Caco-2 (cell line): ENCODE measurements at regions not wholly inside any gene's neighbourhood (a gene's known extent, or its start where the extent isn't known, plus 50 kb on each side); places are given as distances from the start of the nearest gene placed in this dataset.

ENCODE experiments used
- BruUV-seq: library from RNA; stranded (reverse); fragments of 400-500 nt; replicated peaks from 2 replicates; lab custom pipeline; 2021; lab: Mats Ljungman, UMichigan
- CTCF ChIA-PET: fragments of 300-600 bp; sonication (Branson Sonifier 250); formaldehyde crosslinking; loops from one replicate; lab custom pipeline; 2022; ENCODE audit warnings: antibody characterized with exemption; lab: Charles Lee
- POLR2A ChIA-PET: fragments of 300-600 bp; sonication (Branson Sonifier 250); formaldehyde crosslinking; loops from one replicate; lab custom pipeline; 2022; ENCODE audit warnings: antibody characterized with exemption; lab: Charles Lee
- DNase-seq, 2 experiments: peaks; one replicate each; pipeline versions ENCODE4 v3.0.0 to v3.0.0-alpha.2; 2020 to 2022
- H3K27me3 ChIP-seq: replicated peaks from 2 replicates; pipeline ENCODE4 v1.6.0; 2011; ENCODE audit warnings: low read length; ENCODE audit not compliant: control insufficient read depth, insufficient read depth
- H3K36me3 ChIP-seq: 2 replicates; pipeline ENCODE4 v1.5.1; 2011; ENCODE audit warnings: low read length; ENCODE audit not compliant: control insufficient read depth, insufficient read depth
- H3K4me1 ChIP-seq: fragments of 250-450 bp; sonication (Bioruptor Pico); 2 replicates; pipeline ENCODE4 v1.5.1; 2020; ENCODE audit warnings: mild to moderate bottlenecking
- H3K4me3 ChIP-seq: 2 replicates; pipeline ENCODE4 v1.5.1; 2011; ENCODE audit warnings: low read depth, mild to moderate bottlenecking, control low read depth, low read length
- H3K9me3 ChIP-seq: fragments of 250-450 bp; sonication (Bioruptor Pico); 2 replicates; pipeline ENCODE4 v1.5.1; 2020; ENCODE audit warnings: mild to moderate bottlenecking, moderate library complexity
- H3K27ac Mint-ChIP-seq: one replicate; pipeline ENCODE4 v1.8.0; 2022; ENCODE audit warnings: mixed read lengths; ENCODE audit not compliant: unreplicated experiment
- H3K27me3 Mint-ChIP-seq: one replicate; pipeline ENCODE4 v1.8.0; 2022; ENCODE audit warnings: mixed read lengths; ENCODE audit not compliant: insufficient read depth, unreplicated experiment
- H3K36me3 Mint-ChIP-seq: one replicate; pipeline ENCODE4 v1.8.0; 2022; ENCODE audit warnings: mild to moderate bottlenecking, mixed read lengths; ENCODE audit not compliant: insufficient read depth, unreplicated experiment
- H3K4me1 Mint-ChIP-seq: one replicate; pipeline ENCODE4 v1.8.0; 2022; ENCODE audit warnings: low read depth, mixed read lengths; ENCODE audit not compliant: unreplicated experiment
- H3K4me3 Mint-ChIP-seq: one replicate; pipeline ENCODE4 v1.8.0; 2022; ENCODE audit warnings: mild to moderate bottlenecking, moderate library complexity, mixed read lengths; ENCODE audit not compliant: unreplicated experiment
- H3K9me3 Mint-ChIP-seq: one replicate; pipeline ENCODE4 v1.8.0; 2022; ENCODE audit warnings: mixed read lengths; ENCODE audit not compliant: unreplicated experiment
- intact Hi-C: fragments of 100-400 bp; cut with micrococcal nuclease; formaldehyde crosslinking; loops from one replicate; pipeline ENCODE4 v1.10.0; 2022; ENCODE audit not compliant: unreplicated experiment
- TF ChIP-seq, protein P1 (sequence below), 2 experiments: fragments of 200-600 bp in 1 of 2; IDR thresholded peaks; 1 replicate in 1 of 2; 2 replicates in 1 of 2; pipeline versions ENCODE4 v1.5.1 to v1.8.0; 2011 to 2022; ENCODE audit warnings: antibody characterized with exemption in 1 of 2, control low read depth in 1 of 2, inconsistent platforms in 1 of 2, low read depth in 1 of 2, low read length in 1 of 2, mild to moderate bottlenecking in 1 of 2, moderate library complexity in 1 of 2; ENCODE audit not compliant: insufficient read depth in 1 of 2, severe bottlenecking in 1 of 2, unreplicated experiment in 1 of 2

DNA sequence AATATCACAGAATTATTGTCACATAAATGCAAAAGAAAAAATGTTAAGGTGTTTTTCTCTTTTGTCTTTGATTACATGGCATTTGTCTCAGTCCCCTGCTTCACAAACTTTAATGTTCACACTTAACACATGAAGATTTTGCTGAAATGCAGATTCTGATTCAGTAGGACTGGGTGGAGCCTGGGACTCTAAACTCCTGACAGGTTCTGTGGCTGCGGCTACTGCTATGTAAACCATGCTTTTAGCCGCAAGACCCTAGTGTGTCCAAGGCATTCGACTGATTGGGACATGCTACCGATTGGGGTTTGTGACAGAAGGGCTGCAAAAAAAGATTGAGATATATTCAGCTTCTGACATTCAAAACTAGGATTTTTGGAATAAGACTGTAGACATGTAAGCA lies 72.6 kb upstream of the SLC35F4 start:
- TF ChIP-seq, protein P1, sequence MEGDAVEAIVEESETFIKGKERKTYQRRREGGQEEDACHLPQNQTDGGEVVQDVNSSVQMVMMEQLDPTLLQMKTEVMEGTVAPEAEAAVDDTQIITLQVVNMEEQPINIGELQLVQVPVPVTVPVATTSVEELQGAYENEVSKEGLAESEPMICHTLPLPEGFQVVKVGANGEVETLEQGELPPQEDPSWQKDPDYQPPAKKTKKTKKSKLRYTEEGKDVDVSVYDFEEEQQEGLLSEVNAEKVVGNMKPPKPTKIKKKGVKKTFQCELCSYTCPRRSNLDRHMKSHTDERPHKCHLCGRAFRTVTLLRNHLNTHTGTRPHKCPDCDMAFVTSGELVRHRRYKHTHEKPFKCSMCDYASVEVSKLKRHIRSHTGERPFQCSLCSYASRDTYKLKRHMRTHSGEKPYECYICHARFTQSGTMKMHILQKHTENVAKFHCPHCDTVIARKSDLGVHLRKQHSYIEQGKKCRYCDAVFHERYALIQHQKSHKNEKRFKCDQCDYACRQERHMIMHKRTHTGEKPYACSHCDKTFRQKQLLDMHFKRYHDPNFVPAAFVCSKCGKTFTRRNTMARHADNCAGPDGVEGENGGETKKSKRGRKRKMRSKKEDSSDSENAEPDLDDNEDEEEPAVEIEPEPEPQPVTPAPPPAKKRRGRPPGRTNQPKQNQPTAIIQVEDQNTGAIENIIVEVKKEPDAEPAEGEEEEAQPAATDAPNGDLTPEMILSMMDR (IDR thresholded peaks at IDR 0.05; ENCODE audit: insufficient read depth in 1 of 2, low read depth in 1 of 2, low read length in 1 of 2, severe bottlenecking in 1 of 2, unreplicated experiment in 1 of 2): no peak
- no peaks in the 10 kb centered on the region for H3K9me3 ChIP-seq
- intact Hi-C loops: no loop called here
- Mint-ChIP-seq H3K9me3 (no peaks in the 10 kb centered on the region), H3K4me3 (no peak overlapping the region), H3K27me3 (peaks cover 18% of the 10 kb centered on the region), H3K4me1 (no peaks in the 10 kb centered on the region), H3K27ac (no peak overlapping the region), H3K36me3 (no peaks in the 10 kb centered on the region)
- no peak for DNase-seq
- ChIA-PET CTCF (no interaction called here), POLR2A (no interaction called here)
- BruUV-seq: no TSS peak
- no peak overlapping the region for H3K4me3 ChIP-seq
- no peaks in the 10 kb centered on the region; the same call in 1 of the 2 replicates for H3K27me3 ChIP-seq
- H3K4me1 ChIP-seq: no peaks in the 10 kb centered on the region
- H3K36me3 ChIP-seq: no peaks in the 10 kb centered on the region

DNA sequence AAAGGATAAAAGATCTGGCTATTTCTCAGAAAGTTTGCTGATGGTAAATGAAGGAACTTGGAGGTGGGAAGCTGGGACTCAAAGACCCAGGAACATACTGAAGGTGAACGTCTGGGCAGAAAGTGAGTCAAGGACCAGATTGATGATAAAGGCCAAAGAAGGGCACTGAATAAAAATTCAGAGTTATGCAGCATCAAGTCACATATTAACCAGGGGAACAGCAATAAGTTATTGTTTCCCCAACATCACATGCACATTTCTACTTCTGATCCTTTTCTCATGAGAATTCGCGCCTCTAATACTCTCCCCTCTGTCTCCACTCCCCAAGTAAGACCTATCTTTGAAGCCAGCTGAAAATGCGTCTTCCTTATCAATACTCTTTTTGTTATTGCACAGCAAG lies 71.8 kb upstream of the SLC35F4 start:
- no peak overlapping the region for H3K27ac Mint-ChIP-seq
- H3K9me3 Mint-ChIP-seq: no peaks in the 10 kb centered on the region
- no peak for DNase-seq
- TF ChIP-seq, protein P1 (IDR thresholded peaks at IDR 0.05; ENCODE audit: insufficient read depth in 1 of 2, low read depth in 1 of 2, low read length in 1 of 2, severe bottlenecking in 1 of 2, unreplicated experiment in 1 of 2): no peak
- Histone ChIP-seq H3K4me3 (no peak overlapping the region), H3K27me3 (no peaks in the 10 kb centered on the region; the same call in 1 of the 2 replicates), H3K4me1 (no peaks in the 10 kb centered on the region), H3K9me3 (no peaks in the 10 kb centered on the region), H3K36me3 (no peaks in the 10 kb centered on the region)
- no peaks in the 10 kb centered on the region for H3K36me3 Mint-ChIP-seq
- POLR2A ChIA-PET: no interaction called here
- BruUV-seq: no TSS peak
- peaks cover 17% of the 10 kb centered on the region for H3K27me3 Mint-ChIP-seq
- H3K4me1 Mint-ChIP-seq: no peaks in the 10 kb centered on the region
- CTCF ChIA-PET: no interaction called here
- H3K4me3 Mint-ChIP-seq: no peak overlapping the region
- intact Hi-C loops: no loop called here

DNA sequence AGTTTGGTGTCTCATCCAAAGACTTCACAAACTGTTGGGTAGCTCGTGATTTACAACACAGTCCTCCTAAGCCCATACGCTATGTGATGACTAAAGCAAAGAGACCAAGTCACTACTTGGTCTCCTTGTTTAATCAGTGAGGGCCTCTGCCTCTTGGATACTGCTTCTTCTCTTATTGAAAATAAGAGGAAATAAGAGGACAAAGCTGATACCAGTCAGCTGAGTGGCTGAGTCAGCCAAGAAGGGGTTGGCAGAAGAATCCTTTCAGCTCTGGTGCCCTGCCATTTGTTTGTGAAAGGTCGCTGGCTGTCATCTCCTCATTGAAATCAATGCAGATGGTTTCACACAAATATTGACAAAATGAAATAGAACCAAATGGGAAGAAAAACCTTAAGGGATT lies 67.5 kb upstream of the SLC35F4 start:
- H3K4me1 Mint-ChIP-seq: no peaks in the 10 kb centered on the region
- ChIA-PET POLR2A (no interaction called here), CTCF (no interaction called here)
- H3K27ac Mint-ChIP-seq: no peak overlapping the region
- TF ChIP-seq, protein P1 (IDR thresholded peaks at IDR 0.05; ENCODE audit: insufficient read depth in 1 of 2, low read depth in 1 of 2, low read length in 1 of 2, severe bottlenecking in 1 of 2, unreplicated experiment in 1 of 2): no peak
- no peaks in the 10 kb centered on the region for H3K36me3 ChIP-seq
- no peaks in the 10 kb centered on the region for H3K9me3 ChIP-seq
- no peak overlapping the region for H3K4me3 ChIP-seq
- no TSS peak for BruUV-seq
- no peak overlapping the region for H3K4me3 Mint-ChIP-seq
- intact Hi-C loops: no loop called here
- DNase-seq: no peak
- peaks cover 23% of the 10 kb centered on the region for H3K27me3 Mint-ChIP-seq
- no peaks in the 10 kb centered on the region for H3K9me3 Mint-ChIP-seq
- H3K27me3 ChIP-seq: no peaks in the 10 kb centered on the region; the same call in none of the 2 replicates
- H3K4me1 ChIP-seq: no peaks in the 10 kb centered on the region
- H3K36me3 Mint-ChIP-seq: no peaks in the 10 kb centered on the region
